ENCODE measurements at regions not wholly inside any gene's neighbourhood (a gene's known extent, or its start where the extent isn't known, plus 50 kb on each side); places are given as distances from the start of the nearest gene placed in this dataset.

GRCh38 chr14:38884109-38884508 lies 218.9 kb downstream of the SEC23A start:
- no peaks in the 10 kb centered on the region for H3K36me3 Mint-ChIP-seq (ENCODE audit: low read depth)
- CTCF ChIA-PET = interaction anchor here (1.3 kb wide), 1 partner anchor 9 kb away, joined by 3 read pairs; no protein-coding TSS in a partner anchor
- TF ChIP-seq, protein P1, sequence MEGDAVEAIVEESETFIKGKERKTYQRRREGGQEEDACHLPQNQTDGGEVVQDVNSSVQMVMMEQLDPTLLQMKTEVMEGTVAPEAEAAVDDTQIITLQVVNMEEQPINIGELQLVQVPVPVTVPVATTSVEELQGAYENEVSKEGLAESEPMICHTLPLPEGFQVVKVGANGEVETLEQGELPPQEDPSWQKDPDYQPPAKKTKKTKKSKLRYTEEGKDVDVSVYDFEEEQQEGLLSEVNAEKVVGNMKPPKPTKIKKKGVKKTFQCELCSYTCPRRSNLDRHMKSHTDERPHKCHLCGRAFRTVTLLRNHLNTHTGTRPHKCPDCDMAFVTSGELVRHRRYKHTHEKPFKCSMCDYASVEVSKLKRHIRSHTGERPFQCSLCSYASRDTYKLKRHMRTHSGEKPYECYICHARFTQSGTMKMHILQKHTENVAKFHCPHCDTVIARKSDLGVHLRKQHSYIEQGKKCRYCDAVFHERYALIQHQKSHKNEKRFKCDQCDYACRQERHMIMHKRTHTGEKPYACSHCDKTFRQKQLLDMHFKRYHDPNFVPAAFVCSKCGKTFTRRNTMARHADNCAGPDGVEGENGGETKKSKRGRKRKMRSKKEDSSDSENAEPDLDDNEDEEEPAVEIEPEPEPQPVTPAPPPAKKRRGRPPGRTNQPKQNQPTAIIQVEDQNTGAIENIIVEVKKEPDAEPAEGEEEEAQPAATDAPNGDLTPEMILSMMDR (IDR thresholded peaks at IDR 0.05) = no peak

DNA sequence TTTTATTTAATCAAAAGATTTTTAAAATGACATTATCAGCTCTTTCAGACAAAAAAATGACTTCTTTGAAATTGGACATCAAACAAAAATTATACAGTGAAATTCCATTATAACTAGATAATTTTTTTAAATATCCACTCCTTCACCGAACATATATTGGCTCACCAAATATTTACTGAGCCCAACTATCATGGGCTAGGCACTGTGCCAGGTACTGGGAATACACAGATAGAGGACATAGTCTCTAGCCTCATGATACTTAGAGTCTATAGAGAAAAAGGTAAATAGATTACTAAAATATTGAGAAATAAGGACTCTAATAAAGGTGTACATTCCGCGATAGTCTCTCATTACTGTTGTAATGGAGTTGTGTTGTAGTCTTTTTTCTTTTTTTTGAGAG lies 219.9 kb downstream of the SEC23A start:
- H3K4me3 Mint-ChIP-seq = no peak overlapping the region
- H3K27me3 ChIP-seq (ENCODE audit: control insufficient read depth in 1 of 2, insufficient read depth in 2 of 2, low read length in 2 of 2) = peaks cover 0 to 10% of the 10 kb centered on the region in 2 experiments
- no peaks in the 10 kb centered on the region for H3K9me3 Mint-ChIP-seq
- POLR2A ChIA-PET = no interaction called here
- H3K27ac ChIP-seq (ENCODE audit: low read depth in 1 of 2, low read length in 2 of 2) = no peak overlapping the region
- no peak for DNase-seq
- peaks cover 29% of the 10 kb centered on the region for H3K27me3 Mint-ChIP-seq
- H3K4me3 ChIP-seq (ENCODE audit: low read length) = no peak overlapping the region
- no peaks in the 10 kb centered on the region for H3K36me3 Mint-ChIP-seq (ENCODE audit: low read depth)
- no peak for ATAC-seq (ENCODE audit: poor library complexity)
- no peaks in the 10 kb centered on the region for H3K36me3 ChIP-seq (ENCODE audit: insufficient read depth, low read length)
- intact Hi-C loops (cut with DNase I, micrococcal nuclease) = no loop called here
- H3K27ac Mint-ChIP-seq = no peak overlapping the region
- H3K4me1 Mint-ChIP-seq (ENCODE audit: low read depth) = no peaks in the 10 kb centered on the region
- no peaks in the 10 kb centered on the region for H3K4me1 ChIP-seq (ENCODE audit: insufficient read depth, low read length)
- TF ChIP-seq, protein P1 (IDR thresholded peaks at IDR 0.05) = no peak
- no peaks in the 10 kb centered on the region for H3K9me3 ChIP-seq (ENCODE audit: control insufficient read depth in 1 of 2, insufficient read depth in 1 of 2, low read length in 2 of 2)
- CTCF ChIA-PET = no interaction called here

More at GRCh38 chr14:38884109-38884508, 218.9 kb downstream of the SEC23A start:
- Histone ChIP-seq H3K9me3 (ENCODE audit: control insufficient read depth in 1 of 2, insufficient read depth in 1 of 2, low read length in 2 of 2) (no peaks in the 10 kb centered on the region), H3K36me3 (ENCODE audit: insufficient read depth, low read length) (no peaks in the 10 kb centered on the region), H3K4me3 (ENCODE audit: low read length) (no peak overlapping the region), H3K27ac (ENCODE audit: low read depth in 1 of 2, low read length in 2 of 2) (no peak overlapping the region), H3K27me3 (ENCODE audit: control insufficient read depth in 1 of 2, insufficient read depth in 2 of 2, low read length in 2 of 2) (peaks cover 0 to 10% of the 10 kb centered on the region in 2 experiments), H3K4me1 (ENCODE audit: insufficient read depth, low read length) (no peaks in the 10 kb centered on the region)
- H3K4me3 Mint-ChIP-seq = no peak overlapping the region
- ATAC-seq (ENCODE audit: poor library complexity) = no peak
- no peak for DNase-seq
- H3K27me3 Mint-ChIP-seq = peaks cover 30% of the 10 kb centered on the region
- H3K4me1 Mint-ChIP-seq (ENCODE audit: low read depth) = no peaks in the 10 kb centered on the region
- POLR2A ChIA-PET = no interaction called here
- intact Hi-C loops (cut with DNase I, micrococcal nuclease) = no loop called here
- H3K9me3 Mint-ChIP-seq = no peaks in the 10 kb centered on the region
- no peak overlapping the region for H3K27ac Mint-ChIP-seq

GRCh38 chr14:38882533-38882932 lies 220.5 kb downstream of the SEC23A start:
- TF ChIP-seq, protein P1 (IDR thresholded peaks at IDR 0.05) = no peak
- POLR2A ChIA-PET = no interaction called here
- H3K4me3 ChIP-seq (ENCODE audit: low read length) = no peak overlapping the region

More at GRCh38 chr14:38882533-38882932, 220.5 kb downstream of the SEC23A start:
- no peaks in the 10 kb centered on the region for H3K36me3 ChIP-seq (ENCODE audit: insufficient read depth, low read length)
- CTCF ChIA-PET = no interaction called here
- no peak for DNase-seq
- Mint-ChIP-seq H3K4me1 (ENCODE audit: low read depth) (no peaks in the 10 kb centered on the region), H3K4me3 (no peak overlapping the region), H3K36me3 (ENCODE audit: low read depth) (no peaks in the 10 kb centered on the region), H3K27me3 (peaks cover 29% of the 10 kb centered on the region), H3K9me3 (no peaks in the 10 kb centered on the region), H3K27ac (no peak overlapping the region)
- intact Hi-C loops (cut with DNase I, micrococcal nuclease) = no loop called here
- no peak for ATAC-seq (ENCODE audit: poor library complexity)
- H3K27me3 ChIP-seq (ENCODE audit: control insufficient read depth in 1 of 2, insufficient read depth in 2 of 2, low read length in 2 of 2) = peaks cover 0 to 10% of the 10 kb centered on the region in 2 experiments
- H3K4me1 ChIP-seq (ENCODE audit: insufficient read depth, low read length) = no peaks in the 10 kb centered on the region
- no peaks in the 10 kb centered on the region for H3K9me3 ChIP-seq (ENCODE audit: control insufficient read depth in 1 of 2, insufficient read depth in 1 of 2, low read length in 2 of 2)
- H3K27ac ChIP-seq (ENCODE audit: low read depth in 1 of 2, low read length in 2 of 2) = no peak overlapping the region
